ENCODE measurements at regions not wholly inside any gene's neighbourhood (a gene's known extent, or its start where the extent isn't known, plus 50 kb on each side); places are given as distances from the start of the nearest gene placed in this dataset.

DNA sequence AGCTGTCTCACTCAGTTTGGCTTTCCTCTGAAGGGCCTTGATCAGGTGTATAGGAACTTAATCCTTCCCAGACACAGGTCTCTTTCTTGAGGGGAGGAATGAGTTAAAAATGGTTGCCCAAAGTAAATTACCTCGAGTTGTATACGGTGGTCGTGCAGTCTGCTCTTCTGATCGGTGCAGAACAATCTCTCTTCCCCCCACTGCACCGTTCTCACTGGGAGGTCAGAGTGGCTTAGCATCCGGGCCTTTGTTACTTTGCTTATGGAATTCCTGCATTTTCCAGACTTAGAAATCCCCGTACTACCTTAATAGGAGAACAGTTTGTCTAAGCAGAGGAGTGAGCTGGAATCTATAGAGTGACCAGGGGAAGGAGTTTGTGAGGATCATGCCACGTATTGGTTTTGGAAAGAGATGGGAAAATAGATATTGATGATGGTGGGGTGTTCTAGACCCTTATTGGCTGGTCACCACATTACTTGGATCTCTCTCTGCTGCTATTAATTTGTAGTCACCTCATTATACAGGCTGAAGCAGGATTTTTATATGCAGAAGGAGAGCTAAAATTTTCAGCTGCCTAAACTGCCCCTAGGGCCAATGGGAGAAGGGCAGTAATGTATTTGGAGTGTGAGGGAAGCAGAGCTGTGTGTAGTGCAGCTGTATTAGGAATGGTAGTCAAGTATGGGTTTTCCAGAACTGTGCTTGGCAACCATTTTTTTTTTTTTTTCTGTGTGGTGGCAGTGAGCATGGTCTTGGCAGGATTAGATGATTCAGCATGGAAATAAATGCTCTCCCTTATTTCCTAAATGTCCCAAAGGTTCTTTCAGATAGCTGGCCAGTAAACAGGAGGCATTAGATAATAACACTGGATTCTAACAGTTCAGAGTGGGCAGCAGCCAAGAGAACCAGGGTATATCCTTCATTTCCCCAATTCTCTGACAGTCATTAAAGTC, 81.5 kb downstream of the NDUFS5 start:
- H3K4me3 ChIP-seq (replicated peaks in 1 of 2; ENCODE audit: low read depth in 2 of 2, low read length in 2 of 2), result peak overlapping the region; percentile 69 to 88
- DNase-seq (ENCODE audit: low read depth in 2 of 2), result no peak
- TF ChIP-seq, protein P1, sequence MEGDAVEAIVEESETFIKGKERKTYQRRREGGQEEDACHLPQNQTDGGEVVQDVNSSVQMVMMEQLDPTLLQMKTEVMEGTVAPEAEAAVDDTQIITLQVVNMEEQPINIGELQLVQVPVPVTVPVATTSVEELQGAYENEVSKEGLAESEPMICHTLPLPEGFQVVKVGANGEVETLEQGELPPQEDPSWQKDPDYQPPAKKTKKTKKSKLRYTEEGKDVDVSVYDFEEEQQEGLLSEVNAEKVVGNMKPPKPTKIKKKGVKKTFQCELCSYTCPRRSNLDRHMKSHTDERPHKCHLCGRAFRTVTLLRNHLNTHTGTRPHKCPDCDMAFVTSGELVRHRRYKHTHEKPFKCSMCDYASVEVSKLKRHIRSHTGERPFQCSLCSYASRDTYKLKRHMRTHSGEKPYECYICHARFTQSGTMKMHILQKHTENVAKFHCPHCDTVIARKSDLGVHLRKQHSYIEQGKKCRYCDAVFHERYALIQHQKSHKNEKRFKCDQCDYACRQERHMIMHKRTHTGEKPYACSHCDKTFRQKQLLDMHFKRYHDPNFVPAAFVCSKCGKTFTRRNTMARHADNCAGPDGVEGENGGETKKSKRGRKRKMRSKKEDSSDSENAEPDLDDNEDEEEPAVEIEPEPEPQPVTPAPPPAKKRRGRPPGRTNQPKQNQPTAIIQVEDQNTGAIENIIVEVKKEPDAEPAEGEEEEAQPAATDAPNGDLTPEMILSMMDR (IDR thresholded peaks at IDR 0.05; ENCODE audit: low read depth, low read length), result no peak

DNA sequence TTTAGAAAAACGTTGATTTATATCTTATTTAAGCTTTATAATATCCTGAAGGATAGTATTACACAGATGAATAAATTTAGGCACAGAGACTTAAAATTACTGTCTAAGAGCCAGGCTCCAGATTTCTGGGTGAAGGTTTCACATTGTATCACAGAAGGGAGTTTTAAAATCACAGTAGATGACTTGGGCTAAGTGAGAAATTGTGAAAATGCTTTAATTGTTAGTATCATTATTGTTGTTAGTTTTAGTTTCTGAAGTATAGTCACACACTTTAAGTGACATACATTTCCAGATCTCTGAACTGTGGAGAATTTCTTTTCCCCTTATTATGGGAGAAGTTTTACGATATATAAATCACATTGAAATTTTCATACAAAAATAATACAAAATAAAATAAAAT, 83.5 kb downstream of the NDUFS5 start:
- TF ChIP-seq, protein P1 (IDR thresholded peaks at IDR 0.05; ENCODE audit: low read depth, low read length), result no peak
- no peak for DNase-seq (ENCODE audit: low read depth in 2 of 2)
- no peak overlapping the region for H3K4me3 ChIP-seq (replicated peaks in 1 of 2; ENCODE audit: low read depth in 2 of 2, low read length in 2 of 2)

DNA sequence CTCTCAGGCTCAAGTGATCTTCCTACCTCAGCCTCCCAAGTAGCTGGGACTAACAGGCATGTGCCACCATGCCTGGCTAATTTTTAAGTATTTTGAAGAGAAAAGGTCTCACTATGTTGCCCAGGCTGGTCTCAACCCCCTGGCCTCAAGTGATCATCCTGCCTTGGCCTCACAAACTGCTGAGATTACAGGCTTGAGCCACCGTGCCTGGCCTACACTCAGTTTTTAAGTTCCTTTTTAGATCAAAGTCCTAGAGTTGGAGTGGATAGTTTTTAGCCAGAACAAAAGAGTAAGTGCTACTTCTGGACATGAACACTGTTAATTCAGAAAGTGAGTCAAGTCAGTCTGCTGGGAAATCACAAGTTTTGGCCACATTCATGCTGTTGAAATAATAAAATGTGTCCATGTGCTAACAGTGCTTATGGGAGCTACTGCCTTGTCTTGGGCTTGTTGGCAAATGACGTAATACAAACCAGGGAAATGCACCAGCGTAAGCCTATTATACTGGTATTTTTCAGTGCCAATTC, 84.2 kb downstream of the NDUFS5 start:
- no peak overlapping the region for H3K4me3 ChIP-seq (replicated peaks in 1 of 2; ENCODE audit: low read depth in 2 of 2, low read length in 2 of 2)
- peak; percentile 93 to 94 for DNase-seq (ENCODE audit: low read depth in 2 of 2)
- TF ChIP-seq, protein P1 (IDR thresholded peaks at IDR 0.05; ENCODE audit: low read depth, low read length), result no peak

DNA sequence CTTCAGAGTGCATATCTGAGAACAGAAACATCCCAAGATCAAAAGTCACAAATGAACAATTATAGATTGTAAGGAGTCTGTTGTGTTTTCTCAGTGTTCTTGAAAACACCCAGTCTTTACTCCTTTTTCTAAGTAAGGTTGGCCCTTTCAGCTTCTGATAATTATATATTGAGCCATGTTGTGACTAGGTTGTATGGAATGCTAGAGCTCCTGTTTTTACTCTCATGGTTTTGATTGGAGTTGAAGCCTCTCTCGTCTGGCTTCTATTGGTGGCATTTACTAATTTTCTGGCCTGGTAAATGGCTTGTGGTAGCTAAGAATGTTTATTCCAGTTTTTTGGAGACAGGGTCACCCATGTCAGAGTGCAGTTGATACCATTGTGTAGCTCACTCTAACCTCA, 84.7 kb downstream of the NDUFS5 start:
- H3K4me3 ChIP-seq (replicated peaks in 1 of 2; ENCODE audit: low read depth in 2 of 2, low read length in 2 of 2), result no peak overlapping the region
- peak; percentile 71 to 74 for DNase-seq (ENCODE audit: low read depth in 2 of 2)
- TF ChIP-seq, protein P1 (IDR thresholded peaks at IDR 0.05; ENCODE audit: low read depth, low read length), result no peak

DNA sequence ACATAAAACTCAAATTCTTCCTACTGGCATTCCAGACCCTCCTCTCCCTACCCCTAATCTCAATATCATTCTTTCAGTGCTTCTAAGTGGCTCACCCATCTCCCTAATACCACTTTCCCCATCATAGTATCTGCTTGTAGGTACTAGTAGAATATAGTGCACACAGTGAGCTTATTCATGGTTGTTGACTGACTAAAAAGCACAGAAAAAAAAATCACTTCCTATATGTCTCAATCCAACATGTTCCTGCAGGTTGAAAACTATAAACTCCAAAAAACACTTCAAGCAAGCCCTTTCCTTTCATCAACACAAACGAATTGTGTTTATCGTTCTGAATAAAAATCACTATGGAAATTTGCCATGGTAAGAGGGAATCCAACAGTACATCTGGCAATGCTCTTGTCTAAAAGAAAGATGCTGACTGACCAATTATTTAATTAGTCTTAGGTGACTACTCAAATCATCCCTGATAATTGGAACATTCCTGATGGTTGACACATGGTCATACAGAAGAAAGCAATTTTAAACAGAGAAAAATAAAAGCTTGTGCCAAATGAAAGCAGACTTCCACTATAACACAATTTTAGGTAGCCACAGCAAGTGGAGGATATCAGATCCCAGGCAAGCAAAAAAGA, 87.1 kb downstream of the NDUFS5 start:
- TF ChIP-seq, protein P1 (IDR thresholded peaks at IDR 0.05; ENCODE audit: low read depth, low read length), result no peak
- no peak overlapping the region for H3K4me3 ChIP-seq (replicated peaks in 1 of 2; ENCODE audit: low read depth in 2 of 2, low read length in 2 of 2)
- no peak for DNase-seq (ENCODE audit: low read depth in 2 of 2)

DNA sequence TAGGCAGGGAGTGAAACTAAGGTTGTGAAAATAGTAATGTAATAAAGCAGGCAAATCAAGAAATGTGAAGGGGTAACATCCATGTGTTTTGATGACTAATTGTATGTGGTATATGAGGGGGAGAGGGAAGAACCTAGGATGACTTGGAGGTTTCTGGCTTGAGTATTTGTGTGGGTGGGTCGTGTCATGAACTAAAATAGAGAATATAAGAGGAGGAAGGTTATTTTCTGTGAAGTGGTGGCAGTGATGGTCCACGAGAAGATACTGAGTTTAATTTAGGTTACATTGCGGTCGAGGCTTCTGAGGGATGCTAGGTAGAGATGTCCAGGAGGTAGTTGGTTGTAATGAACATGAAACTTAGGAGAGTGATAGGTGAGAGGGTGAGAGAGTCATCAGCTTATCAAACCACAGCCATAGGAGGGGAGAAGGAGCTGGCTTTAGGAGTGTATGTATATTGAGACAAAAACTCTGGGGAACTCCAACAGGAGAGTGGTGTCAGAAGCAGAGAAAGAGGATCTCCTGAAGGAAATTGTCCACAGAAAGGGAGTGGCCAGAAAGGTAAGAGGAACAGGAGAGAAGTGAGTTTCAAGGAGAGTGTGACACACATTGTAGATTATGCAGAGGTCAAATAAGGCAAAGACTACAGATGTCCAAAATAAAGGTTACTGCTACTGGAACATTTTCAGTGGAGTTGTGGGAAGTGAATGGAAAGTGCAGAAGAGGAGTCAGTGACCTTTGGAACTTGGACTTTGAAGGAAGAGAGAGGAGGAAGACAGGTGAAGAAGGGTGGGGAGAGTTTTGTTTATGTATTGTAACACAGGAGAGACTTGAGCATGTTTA, 89.0 kb upstream of the MACF1 start:
- TF ChIP-seq, protein P1 (IDR thresholded peaks at IDR 0.05; ENCODE audit: low read depth, low read length), result no peak
- peak; percentile 64 to 69 for DNase-seq (ENCODE audit: low read depth in 2 of 2)
- no peak overlapping the region for H3K4me3 ChIP-seq (replicated peaks in 1 of 2; ENCODE audit: low read depth in 2 of 2, low read length in 2 of 2)

All from cardiac fibroblast (primary cell).